Liver (tissue), 3 donors: ENCODE measurements at regions not wholly inside any gene's neighbourhood (a gene's known extent, or its start where the extent isn't known, plus 50 kb on each side); places are given as distances from the start of the nearest gene placed in this dataset.

Experiments
- GABPA ChIP-seq, 2 donors: IDR thresholded peaks in 1 of 2; conservative IDR thresholded peaks in 1 of 2; 2 replicates each; pipeline ENCODE4 v1.6.1; 2016; ENCODE audit warnings: antibody characterized with exemption in 2 of 2, mild to moderate bottlenecking in 1 of 2, moderate library complexity in 1 of 2
- JUND ChIP-seq, 2 donors: IDR thresholded peaks; 2 replicates each; pipeline ENCODE4 v1.6.1; 2016; ENCODE audit warnings: antibody characterized with exemption in 2 of 2
- RAD21 ChIP-seq, 2 donors: IDR thresholded peaks; 2 replicates each; pipeline ENCODE4 v1.6.1; 2016; ENCODE audit warnings: antibody characterized with exemption in 2 of 2, mild to moderate bottlenecking in 2 of 2
- TAF1 ChIP-seq: conservative IDR thresholded peaks from 2 replicates; pipeline ENCODE4 v1.6.1; 2016; ENCODE audit warnings: antibody characterized with exemption, mild to moderate bottlenecking
- YY1 ChIP-seq: IDR thresholded peaks from 2 replicates; pipeline ENCODE4 v1.6.1; 2016; ENCODE audit warnings: antibody characterized with exemption, mild to moderate bottlenecking
- TF ChIP-seq, protein P1 (sequence below): fragments of 150-350 bp; IDR thresholded peaks from 2 replicates; pipeline ENCODE4 v1.5.1; 2017; ENCODE audit warnings: improper control_type of control experiment, low read depth, low read length; ENCODE audit not compliant: missing input control
- TF ChIP-seq, protein P2 (sequence below): IDR thresholded peaks from 2 replicates; pipeline ENCODE4 v1.6.1; 2016; ENCODE audit warnings: antibody characterized with exemption, mild to moderate bottlenecking
- TF ChIP-seq, protein P3 (sequence below): IDR thresholded peaks from 2 replicates; pipeline ENCODE4 v1.6.1; 2016; ENCODE audit warnings: antibody characterized with exemption
- TF ChIP-seq, protein P4 (sequence below): IDR thresholded peaks from 2 replicates; pipeline ENCODE4 v1.6.1; 2016; ENCODE audit warnings: antibody characterized with exemption
- donor health status: healthy.
- donor health status: healthy.

- TF ChIP-seq, protein P1, sequence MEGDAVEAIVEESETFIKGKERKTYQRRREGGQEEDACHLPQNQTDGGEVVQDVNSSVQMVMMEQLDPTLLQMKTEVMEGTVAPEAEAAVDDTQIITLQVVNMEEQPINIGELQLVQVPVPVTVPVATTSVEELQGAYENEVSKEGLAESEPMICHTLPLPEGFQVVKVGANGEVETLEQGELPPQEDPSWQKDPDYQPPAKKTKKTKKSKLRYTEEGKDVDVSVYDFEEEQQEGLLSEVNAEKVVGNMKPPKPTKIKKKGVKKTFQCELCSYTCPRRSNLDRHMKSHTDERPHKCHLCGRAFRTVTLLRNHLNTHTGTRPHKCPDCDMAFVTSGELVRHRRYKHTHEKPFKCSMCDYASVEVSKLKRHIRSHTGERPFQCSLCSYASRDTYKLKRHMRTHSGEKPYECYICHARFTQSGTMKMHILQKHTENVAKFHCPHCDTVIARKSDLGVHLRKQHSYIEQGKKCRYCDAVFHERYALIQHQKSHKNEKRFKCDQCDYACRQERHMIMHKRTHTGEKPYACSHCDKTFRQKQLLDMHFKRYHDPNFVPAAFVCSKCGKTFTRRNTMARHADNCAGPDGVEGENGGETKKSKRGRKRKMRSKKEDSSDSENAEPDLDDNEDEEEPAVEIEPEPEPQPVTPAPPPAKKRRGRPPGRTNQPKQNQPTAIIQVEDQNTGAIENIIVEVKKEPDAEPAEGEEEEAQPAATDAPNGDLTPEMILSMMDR: no peak
- TF ChIP-seq RAD21 (IDR thresholded peaks at IDR 0.05): no peak
- no peak for TF ChIP-seq TAF1
- TF ChIP-seq, protein P2, sequence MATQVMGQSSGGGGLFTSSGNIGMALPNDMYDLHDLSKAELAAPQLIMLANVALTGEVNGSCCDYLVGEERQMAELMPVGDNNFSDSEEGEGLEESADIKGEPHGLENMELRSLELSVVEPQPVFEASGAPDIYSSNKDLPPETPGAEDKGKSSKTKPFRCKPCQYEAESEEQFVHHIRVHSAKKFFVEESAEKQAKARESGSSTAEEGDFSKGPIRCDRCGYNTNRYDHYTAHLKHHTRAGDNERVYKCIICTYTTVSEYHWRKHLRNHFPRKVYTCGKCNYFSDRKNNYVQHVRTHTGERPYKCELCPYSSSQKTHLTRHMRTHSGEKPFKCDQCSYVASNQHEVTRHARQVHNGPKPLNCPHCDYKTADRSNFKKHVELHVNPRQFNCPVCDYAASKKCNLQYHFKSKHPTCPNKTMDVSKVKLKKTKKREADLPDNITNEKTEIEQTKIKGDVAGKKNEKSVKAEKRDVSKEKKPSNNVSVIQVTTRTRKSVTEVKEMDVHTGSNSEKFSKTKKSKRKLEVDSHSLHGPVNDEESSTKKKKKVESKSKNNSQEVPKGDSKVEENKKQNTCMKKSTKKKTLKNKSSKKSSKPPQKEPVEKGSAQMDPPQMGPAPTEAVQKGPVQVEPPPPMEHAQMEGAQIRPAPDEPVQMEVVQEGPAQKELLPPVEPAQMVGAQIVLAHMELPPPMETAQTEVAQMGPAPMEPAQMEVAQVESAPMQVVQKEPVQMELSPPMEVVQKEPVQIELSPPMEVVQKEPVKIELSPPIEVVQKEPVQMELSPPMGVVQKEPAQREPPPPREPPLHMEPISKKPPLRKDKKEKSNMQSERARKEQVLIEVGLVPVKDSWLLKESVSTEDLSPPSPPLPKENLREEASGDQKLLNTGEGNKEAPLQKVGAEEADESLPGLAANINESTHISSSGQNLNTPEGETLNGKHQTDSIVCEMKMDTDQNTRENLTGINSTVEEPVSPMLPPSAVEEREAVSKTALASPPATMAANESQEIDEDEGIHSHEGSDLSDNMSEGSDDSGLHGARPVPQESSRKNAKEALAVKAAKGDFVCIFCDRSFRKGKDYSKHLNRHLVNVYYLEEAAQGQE: no peak
- TF ChIP-seq GABPA (IDR thresholded peaks at IDR 0.05 in 1 of 2, conservative IDR thresholded peaks at IDR 0.05 in 1 of 2): no peak
- TF ChIP-seq JUND (IDR thresholded peaks at IDR 0.05): no peak
- TF ChIP-seq, protein P3, sequence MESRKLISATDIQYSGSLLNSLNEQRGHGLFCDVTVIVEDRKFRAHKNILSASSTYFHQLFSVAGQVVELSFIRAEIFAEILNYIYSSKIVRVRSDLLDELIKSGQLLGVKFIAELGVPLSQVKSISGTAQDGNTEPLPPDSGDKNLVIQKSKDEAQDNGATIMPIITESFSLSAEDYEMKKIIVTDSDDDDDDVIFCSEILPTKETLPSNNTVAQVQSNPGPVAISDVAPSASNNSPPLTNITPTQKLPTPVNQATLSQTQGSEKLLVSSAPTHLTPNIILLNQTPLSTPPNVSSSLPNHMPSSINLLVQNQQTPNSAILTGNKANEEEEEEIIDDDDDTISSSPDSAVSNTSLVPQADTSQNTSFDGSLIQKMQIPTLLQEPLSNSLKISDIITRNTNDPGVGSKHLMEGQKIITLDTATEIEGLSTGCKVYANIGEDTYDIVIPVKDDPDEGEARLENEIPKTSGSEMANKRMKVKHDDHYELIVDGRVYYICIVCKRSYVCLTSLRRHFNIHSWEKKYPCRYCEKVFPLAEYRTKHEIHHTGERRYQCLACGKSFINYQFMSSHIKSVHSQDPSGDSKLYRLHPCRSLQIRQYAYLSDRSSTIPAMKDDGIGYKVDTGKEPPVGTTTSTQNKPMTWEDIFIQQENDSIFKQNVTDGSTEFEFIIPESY: no peak
- TF ChIP-seq, protein P4, sequence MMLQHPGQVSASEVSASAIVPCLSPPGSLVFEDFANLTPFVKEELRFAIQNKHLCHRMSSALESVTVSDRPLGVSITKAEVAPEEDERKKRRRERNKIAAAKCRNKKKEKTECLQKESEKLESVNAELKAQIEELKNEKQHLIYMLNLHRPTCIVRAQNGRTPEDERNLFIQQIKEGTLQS: no peak
- no peak for TF ChIP-seq YY1
Measured at GRCh38 chr12:125852679-125853078, 787.4 kb downstream of the AACS start.
